Osteoblast (primary cell): ENCODE measurements at regions not wholly inside any gene's neighbourhood (a gene's known extent, or its start where the extent isn't known, plus 50 kb on each side); places are given as distances from the start of the nearest gene placed in this dataset.
"Not testable (repeated sequence)": the region's sequence is repeated elsewhere in the genome, so short reads cannot be mapped to it uniquely, and the experiment has no call there.

ENCODE experiments used
- DNase-seq: peaks from one replicate; pipeline ENCODE4 v3.0.0; 2011; ENCODE audit warnings: low spot score, mixed read lengths; ENCODE audit not compliant: insufficient read length; ENCODE audit errors: missing footprints
- H2AFZ ChIP-seq: 2 replicates; pipeline ENCODE4 v1.6.0; 2011; ENCODE audit warnings: mild to moderate bottlenecking, low read length
- H3K27ac ChIP-seq: 2 replicates; pipeline ENCODE4 v1.5.1; 2011; ENCODE audit warnings: mild to moderate bottlenecking, low read depth, low read length, moderate library complexity
- H3K27me3 ChIP-seq: 2 replicates; pipeline ENCODE4 v1.6.0; 2012; ENCODE audit warnings: mild to moderate bottlenecking, control low read depth, inconsistent platforms, low read length, moderate library complexity; ENCODE audit not compliant: insufficient read depth
- H3K36me3 ChIP-seq: 2 replicates; pipeline ENCODE4 v1.5.1; 2011; ENCODE audit warnings: mild to moderate bottlenecking, low read length, control low read depth, moderate library complexity; ENCODE audit not compliant: insufficient read depth
- H3K4me1 ChIP-seq: 2 replicates; pipeline ENCODE4 v1.5.1; 2011; ENCODE audit warnings: mild to moderate bottlenecking, low read length, control low read depth, moderate library complexity; ENCODE audit not compliant: insufficient read depth
- H3K4me2 ChIP-seq: 2 replicates; pipeline ENCODE4 v1.6.0; 2011; ENCODE audit warnings: mild to moderate bottlenecking, low read length; ENCODE audit not compliant: insufficient read depth
- H3K4me3 ChIP-seq: fragments of 200-600 bp; sonication (generic); 3 replicates; pipeline ENCODE4 v1.5.1; 2012; ENCODE audit warnings: mild to moderate bottlenecking, low read length, inconsistent platforms; ENCODE audit not compliant: insufficient read depth
- H3K79me2 ChIP-seq: 2 replicates; pipeline ENCODE4 v1.6.0; 2012; ENCODE audit warnings: mild to moderate bottlenecking, low read length, control low read depth, inconsistent platforms; ENCODE audit not compliant: insufficient read depth
- H3K9me3 ChIP-seq: 2 replicates; pipeline ENCODE4 v1.5.1; 2011; ENCODE audit warnings: low read depth, low read length, control low read depth
- H4K20me1 ChIP-seq: 2 replicates; pipeline ENCODE4 v1.6.0; 2012; ENCODE audit warnings: mild to moderate bottlenecking, low read length, control low read depth; ENCODE audit not compliant: insufficient read depth
- TF ChIP-seq, protein P1 (sequence below): IDR thresholded peaks from 2 replicates; pipeline ENCODE4 v1.5.1; 2011; ENCODE audit warnings: mild to moderate bottlenecking, low read depth, low read length, moderate library complexity; ENCODE audit errors: extremely low read depth

DNA sequence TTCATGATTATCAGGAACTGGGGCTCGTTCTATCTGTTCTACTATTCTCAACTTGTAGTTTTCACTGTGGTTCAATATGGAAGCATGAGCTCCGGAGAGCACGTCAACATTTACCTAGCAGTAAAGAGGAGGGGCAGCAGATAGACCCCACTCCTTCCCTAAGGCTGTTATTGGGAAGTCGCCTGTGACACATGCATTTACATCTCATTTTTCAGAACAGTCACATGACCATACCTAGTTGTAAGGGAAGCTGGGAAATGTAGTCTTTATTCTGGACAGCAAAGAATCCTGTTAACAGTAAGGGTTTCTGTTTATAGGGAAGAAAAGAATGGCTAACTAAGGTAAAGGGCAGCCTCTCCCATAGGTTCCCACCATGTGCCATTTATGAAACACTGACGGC is 158.3 kb downstream of the ZFP64 start:
- Histone ChIP-seq H3K4me3 (no peak overlapping the region), H3K27ac (no peak overlapping the region), H3K27me3 (no peaks in the 10 kb centered on the region), H3K9me3 (no peaks in the 10 kb centered on the region), H3K36me3 (no peaks in the 10 kb centered on the region), H3K79me2 (no peaks in the 10 kb centered on the region), H4K20me1 (no peaks in the 10 kb centered on the region), H3K4me2 (no peak overlapping the region), H3K4me1 (peaks cover 17% of the 10 kb centered on the region), H2AFZ (no peak overlapping the region)
- TF ChIP-seq, protein P1, sequence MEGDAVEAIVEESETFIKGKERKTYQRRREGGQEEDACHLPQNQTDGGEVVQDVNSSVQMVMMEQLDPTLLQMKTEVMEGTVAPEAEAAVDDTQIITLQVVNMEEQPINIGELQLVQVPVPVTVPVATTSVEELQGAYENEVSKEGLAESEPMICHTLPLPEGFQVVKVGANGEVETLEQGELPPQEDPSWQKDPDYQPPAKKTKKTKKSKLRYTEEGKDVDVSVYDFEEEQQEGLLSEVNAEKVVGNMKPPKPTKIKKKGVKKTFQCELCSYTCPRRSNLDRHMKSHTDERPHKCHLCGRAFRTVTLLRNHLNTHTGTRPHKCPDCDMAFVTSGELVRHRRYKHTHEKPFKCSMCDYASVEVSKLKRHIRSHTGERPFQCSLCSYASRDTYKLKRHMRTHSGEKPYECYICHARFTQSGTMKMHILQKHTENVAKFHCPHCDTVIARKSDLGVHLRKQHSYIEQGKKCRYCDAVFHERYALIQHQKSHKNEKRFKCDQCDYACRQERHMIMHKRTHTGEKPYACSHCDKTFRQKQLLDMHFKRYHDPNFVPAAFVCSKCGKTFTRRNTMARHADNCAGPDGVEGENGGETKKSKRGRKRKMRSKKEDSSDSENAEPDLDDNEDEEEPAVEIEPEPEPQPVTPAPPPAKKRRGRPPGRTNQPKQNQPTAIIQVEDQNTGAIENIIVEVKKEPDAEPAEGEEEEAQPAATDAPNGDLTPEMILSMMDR = no peak
- no peak for DNase-seq

DNA sequence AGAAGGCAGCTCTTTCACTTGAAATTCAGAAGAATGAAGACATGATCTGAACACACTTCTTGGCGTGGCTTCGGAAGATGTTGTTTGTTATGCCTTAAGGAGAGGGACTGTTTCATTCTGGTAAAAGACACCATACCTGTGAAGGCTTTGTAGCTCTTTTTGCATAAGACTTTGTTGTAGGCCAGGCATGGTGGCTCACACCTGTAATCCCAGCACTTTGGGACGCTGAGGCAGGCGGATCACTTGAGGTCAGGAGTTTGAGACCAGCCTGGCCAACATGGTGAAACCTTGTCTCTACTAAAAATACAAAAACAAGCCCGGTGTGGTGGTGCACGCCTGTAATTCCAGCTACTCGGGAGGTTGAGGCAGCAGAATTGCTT is 159.3 kb downstream of the ZFP64 start:
- not testable (repeated sequence) for H3K4me3 ChIP-seq, H3K27me3 ChIP-seq, H4K20me1 ChIP-seq, H3K79me2 ChIP-seq, DNase-seq, H3K36me3 ChIP-seq, H3K9me3 ChIP-seq
- Histone ChIP-seq H3K4me1 (peaks cover 17% of the 10 kb centered on the region), H3K4me2 (peak overlapping the region; percentile 73), H2AFZ (peak overlapping the region; percentile 74), H3K27ac (peak overlapping the region; percentile 89)

DNA sequence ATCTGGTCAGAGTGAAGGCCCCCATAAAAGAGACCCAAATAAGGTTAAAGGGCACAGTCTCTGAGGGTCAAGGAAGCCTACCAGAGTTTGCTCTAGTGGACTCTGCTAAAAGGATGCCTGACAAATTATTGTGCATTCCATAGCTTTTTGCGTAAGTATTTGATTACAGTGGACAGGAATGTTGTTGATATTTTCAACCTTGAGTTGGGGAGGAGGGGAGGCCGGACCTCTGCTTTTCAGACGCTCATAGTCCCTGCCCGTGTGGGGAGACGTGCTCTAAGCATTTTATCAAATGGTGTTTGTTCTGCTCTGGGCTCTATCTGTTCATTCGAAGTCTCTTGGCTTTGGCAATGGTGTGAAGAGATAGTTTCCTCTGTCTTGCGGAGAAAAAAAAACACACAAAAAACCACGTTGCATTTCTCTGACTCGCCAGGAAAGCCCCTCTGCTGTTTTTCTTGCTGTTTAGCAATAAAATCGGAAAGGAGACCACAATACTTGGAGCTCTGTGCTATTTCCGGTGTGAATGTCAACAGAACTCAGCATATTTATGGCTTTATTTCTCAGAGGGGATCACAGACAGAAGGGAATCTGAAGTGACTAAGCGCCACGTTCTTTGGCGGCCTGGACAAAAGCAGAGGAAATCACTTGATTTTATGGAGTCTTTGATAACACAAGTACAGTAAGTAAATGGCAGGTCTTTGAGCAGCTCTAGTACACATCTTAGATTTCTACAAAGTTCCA is 159.8 kb downstream of the ZFP64 start:
- peak overlapping the region; percentile 46 for H3K4me3 ChIP-seq
- H3K4me2 ChIP-seq = peak overlapping the region; percentile 73

DNA sequence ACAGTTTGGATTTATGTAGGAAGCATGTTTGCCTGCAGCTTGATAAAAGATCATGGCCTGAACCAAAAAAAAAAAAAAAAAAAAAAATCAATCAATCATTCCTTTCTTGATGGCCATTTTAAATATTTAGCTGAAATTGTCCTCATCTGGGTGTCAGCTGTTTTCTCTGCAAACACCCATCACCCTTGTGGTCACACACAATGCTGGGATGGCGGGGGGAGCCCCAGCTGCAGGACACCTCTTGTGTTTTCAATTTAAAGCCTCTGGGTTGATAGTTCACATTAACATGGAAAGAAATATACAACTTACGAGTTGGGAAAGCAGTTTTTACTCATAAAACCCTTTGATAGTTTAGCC is 160.4 kb downstream of the ZFP64 start:
- Histone ChIP-seq H3K4me3 (peak overlapping the region; percentile 46), H3K27me3 (no peaks in the 10 kb centered on the region), H3K27ac (peak overlapping the region; percentile 89), H3K4me2 (peak overlapping the region; percentile 73), H3K36me3 (no peaks in the 10 kb centered on the region), H2AFZ (peak overlapping the region; percentile 74), H3K9me3 (no peaks in the 10 kb centered on the region), H3K79me2 (no peaks in the 10 kb centered on the region), H3K4me1 (peaks cover 17% of the 10 kb centered on the region), H4K20me1 (no peaks in the 10 kb centered on the region)
- no peak for DNase-seq
- TF ChIP-seq, protein P1 = no peak

More for the DNA sequence above, 159.8 kb downstream of the ZFP64 start:
- H3K36me3 ChIP-seq = no peaks in the 10 kb centered on the region
- peak; percentile 90 for DNase-seq
- H2AFZ ChIP-seq = peak overlapping the region; percentile 74
- no peaks in the 10 kb centered on the region for H3K79me2 ChIP-seq
- no peaks in the 10 kb centered on the region for H3K27me3 ChIP-seq
- peaks cover 17% of the 10 kb centered on the region for H3K4me1 ChIP-seq
- no peaks in the 10 kb centered on the region for H3K9me3 ChIP-seq
- peak overlapping the region; percentile 89 for H3K27ac ChIP-seq
- no peaks in the 10 kb centered on the region for H4K20me1 ChIP-seq
- TF ChIP-seq, protein P1 = no peak

DNA sequence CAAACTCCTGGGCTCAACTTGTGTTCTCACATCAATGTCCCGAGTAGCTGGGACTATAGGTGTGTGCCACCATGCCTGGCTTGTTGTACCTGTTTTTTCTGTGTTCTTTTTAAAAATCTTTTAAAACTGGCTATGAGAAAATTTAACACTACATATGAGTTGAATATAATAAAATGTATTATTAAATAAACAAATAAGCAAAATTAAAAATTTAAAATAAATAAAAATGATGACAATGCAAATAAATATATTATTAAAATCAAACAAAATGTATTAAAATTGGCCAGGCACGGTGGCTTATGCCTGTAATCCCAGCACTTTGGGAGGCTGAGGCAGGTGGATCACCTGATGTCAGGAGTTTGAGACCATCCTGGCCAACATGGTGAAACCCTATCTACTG is 162.4 kb downstream of the ZFP64 start:
- not testable (repeated sequence) for H3K9me3 ChIP-seq, H3K79me2 ChIP-seq, H3K27ac ChIP-seq, H4K20me1 ChIP-seq, H3K27me3 ChIP-seq, H3K36me3 ChIP-seq, H2AFZ ChIP-seq, H3K4me2 ChIP-seq, DNase-seq, H3K4me3 ChIP-seq
- peaks cover 17% of the 10 kb centered on the region for H3K4me1 ChIP-seq
